NB4 (cell line): ENCODE measurements at regions not wholly inside any gene's neighbourhood (a gene's known extent, or its start where the extent isn't known, plus 50 kb on each side); places are given as distances from the start of the nearest gene placed in this dataset.

Experiments
- CTCF ChIP-seq: IDR thresholded peaks from one replicate; pipeline ENCODE4 v1.5.1; 2012; ENCODE audit warnings: low read depth, low read length
- POLR2A ChIP-seq: IDR thresholded peaks from 2 replicates; pipeline ENCODE4 v1.6.1; 2011; ENCODE audit warnings: mild to moderate bottlenecking; ENCODE audit not compliant: insufficient read length; ENCODE audit errors: extremely low read depth

- no peak for TF ChIP-seq CTCF
- no peak for TF ChIP-seq POLR2A
These were observed 103.9 kb upstream of the DMRT1 start for GRCh38 chr9:737400-738120.
